SK-N-MC (cell line): ENCODE measurements at regions not wholly inside any gene's neighbourhood (a gene's known extent, or its start where the extent isn't known, plus 50 kb on each side); places are given as distances from the start of the nearest gene placed in this dataset.

Source experiments
- DNase-seq: peaks from one replicate; pipeline ENCODE4 v3.0.0-alpha.2; 2011; ENCODE audit warnings: low read depth, low spot score
- H3K27ac ChIP-seq: fragments of 200-600 bp; sonication (generic); 2 replicates; pipeline ENCODE4 v1.5.1; 2016; ENCODE audit warnings: mixed run types
- H3K36me3 ChIP-seq: fragments of 200-600 bp; sonication (generic); 2 replicates; pipeline ENCODE4 v1.6.1; 2017; ENCODE audit warnings: antibody characterized with exemption, low read length, mixed read lengths; ENCODE audit not compliant: insufficient read depth
- H3K4me3 ChIP-seq: fragments of 200-600 bp; sonication (generic); 2 replicates; pipeline ENCODE4 v1.5.1; 2016
- H3K9ac ChIP-seq: fragments of 200-600 bp; sonication (generic); 2 replicates; pipeline ENCODE4 v1.8.0; 2017; ENCODE audit warnings: mixed run types, mixed read lengths; ENCODE audit not compliant: insufficient read length
- H3K9me3 ChIP-seq: fragments of 200-600 bp; sonication (generic); 2 replicates; pipeline ENCODE4 v1.6.1; 2017; ENCODE audit warnings: low read depth, mild to moderate bottlenecking, antibody characterized with exemption, low read length, moderate library complexity, mixed read lengths
- EZH2 ChIP-seq: fragments of 200-600 bp; sonication (generic); IDR thresholded peaks from one replicate; pipeline ENCODE4 v1.6.1; 2017; ENCODE audit warnings: antibody characterized with exemption
- FOXP2 ChIP-seq: optimal IDR thresholded peaks from 2 replicates; pipeline ENCODE3; 2011; ENCODE audit warnings: mild to moderate bottlenecking, moderate library complexity; ENCODE audit not compliant: insufficient read depth; ENCODE audit errors: extremely low read length, control extremely low read depth
- POLR2AphosphoS5 ChIP-seq: IDR thresholded peaks from 2 replicates; pipeline ENCODE4 v1.6.1; 2012; ENCODE audit warnings: mild to moderate bottlenecking, low read depth, low read length, borderline replicate concordance

DNA sequence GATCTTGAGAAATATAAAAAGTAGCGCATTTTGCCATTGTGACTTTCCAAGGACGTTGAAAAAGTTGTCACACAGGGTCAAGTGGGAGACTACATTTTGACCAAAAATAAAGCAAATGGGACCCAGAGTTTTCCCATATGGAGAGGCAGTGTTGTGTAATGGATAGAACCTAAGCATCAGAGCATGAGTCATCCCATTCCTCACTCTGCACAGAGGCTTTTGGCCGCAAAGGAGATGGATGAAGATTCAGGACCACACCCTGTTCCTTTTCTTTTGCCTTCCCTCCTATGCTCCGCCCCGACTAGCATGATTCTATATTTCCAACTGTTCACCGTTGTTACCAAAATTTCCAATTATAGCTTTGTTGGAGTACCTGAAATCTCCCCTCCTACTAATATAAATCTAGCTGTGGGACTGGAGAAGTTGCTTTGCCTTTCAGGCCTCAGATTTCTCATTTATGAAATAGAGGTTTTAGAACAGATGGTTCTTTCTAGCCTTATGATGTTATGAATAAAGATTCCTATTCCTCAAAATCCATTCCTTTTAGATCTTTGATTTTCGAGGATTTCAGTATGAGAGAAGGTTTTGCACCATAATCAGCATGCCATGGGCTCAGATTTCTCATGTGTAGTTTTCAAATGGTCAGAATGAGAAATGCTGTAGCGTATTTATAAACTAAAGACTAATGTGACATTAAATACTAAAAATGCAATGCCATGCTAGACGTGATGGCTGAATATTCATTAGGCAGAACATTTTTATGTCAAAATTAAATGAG, 921.9 kb upstream of the TENM4 start:
- DNase-seq = no peak
- H3K9ac ChIP-seq = no peak overlapping the region
- no peak overlapping the region for H3K4me3 ChIP-seq
- TF ChIP-seq EZH2 (no peak), POLR2AphosphoS5 (no peak), FOXP2 (no peak)
- no peaks in the 10 kb centered on the region for H3K9me3 ChIP-seq
- H3K36me3 ChIP-seq = no peaks in the 10 kb centered on the region
- no peak overlapping the region for H3K27ac ChIP-seq

DNA sequence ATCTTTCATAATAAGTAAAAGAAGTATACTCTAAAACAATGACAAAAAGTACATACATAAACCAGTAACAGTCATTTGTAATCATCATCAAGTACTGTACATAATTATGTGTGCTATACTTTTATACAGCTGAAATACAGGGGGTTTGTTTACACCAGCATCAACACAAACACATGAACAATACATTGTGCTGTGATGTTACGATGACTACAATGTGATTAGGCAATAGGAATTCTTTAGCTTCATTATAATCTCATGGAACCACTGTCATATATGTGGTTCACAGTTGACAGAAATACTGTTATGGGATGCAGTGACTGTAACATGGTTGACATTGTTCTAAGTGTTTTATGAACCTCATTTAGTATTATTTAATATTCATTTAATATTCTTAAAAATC, 914.4 kb upstream of the TENM4 start:
- Histone ChIP-seq H3K4me3 (no peak overlapping the region), H3K27ac (no peak overlapping the region), H3K36me3 (no peaks in the 10 kb centered on the region), H3K9ac (no peak overlapping the region), H3K9me3 (no peaks in the 10 kb centered on the region)
- TF ChIP-seq EZH2 (no peak), POLR2AphosphoS5 (no peak), FOXP2 (no peak)
- no peak for DNase-seq

DNA sequence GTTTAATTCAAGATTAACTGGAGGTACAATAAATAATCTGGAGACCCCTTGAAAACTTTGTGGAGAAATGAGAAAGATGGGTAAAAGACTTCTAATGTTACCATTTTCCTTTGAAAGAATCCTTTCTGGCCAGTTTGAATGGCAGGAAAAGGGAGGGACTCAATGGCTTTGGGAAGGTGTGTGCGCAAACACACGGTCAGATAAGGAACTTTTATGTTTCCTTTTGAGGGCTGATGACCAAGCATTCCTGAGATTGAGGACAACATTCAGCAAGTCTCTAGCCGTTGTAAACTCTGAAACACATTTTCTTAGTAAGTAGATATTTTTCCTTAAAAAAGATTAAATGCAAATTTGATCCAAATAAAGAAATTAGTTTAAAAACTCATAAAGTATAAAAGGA, 909.7 kb upstream of the TENM4 start:
- H3K36me3 ChIP-seq = no peaks in the 10 kb centered on the region
- H3K27ac ChIP-seq = no peak overlapping the region
- no peaks in the 10 kb centered on the region for H3K9me3 ChIP-seq
- no peak overlapping the region for H3K9ac ChIP-seq
- no peak for DNase-seq
- TF ChIP-seq POLR2AphosphoS5 = no peak
- no peak for TF ChIP-seq FOXP2
- TF ChIP-seq EZH2 = no peak
- no peak overlapping the region for H3K4me3 ChIP-seq

- no peak overlapping the region for H3K27ac ChIP-seq
- no peak overlapping the region for H3K4me3 ChIP-seq
- no peak for DNase-seq
- TF ChIP-seq EZH2 = no peak
- no peak for TF ChIP-seq FOXP2
- no peak for TF ChIP-seq POLR2AphosphoS5
- no peak overlapping the region for H3K9ac ChIP-seq
- H3K9me3 ChIP-seq = no peaks in the 10 kb centered on the region
- H3K36me3 ChIP-seq = no peaks in the 10 kb centered on the region
Observed at GRCh38 chr11:80349997-80350396, 909.2 kb upstream of the TENM4 start.

DNA sequence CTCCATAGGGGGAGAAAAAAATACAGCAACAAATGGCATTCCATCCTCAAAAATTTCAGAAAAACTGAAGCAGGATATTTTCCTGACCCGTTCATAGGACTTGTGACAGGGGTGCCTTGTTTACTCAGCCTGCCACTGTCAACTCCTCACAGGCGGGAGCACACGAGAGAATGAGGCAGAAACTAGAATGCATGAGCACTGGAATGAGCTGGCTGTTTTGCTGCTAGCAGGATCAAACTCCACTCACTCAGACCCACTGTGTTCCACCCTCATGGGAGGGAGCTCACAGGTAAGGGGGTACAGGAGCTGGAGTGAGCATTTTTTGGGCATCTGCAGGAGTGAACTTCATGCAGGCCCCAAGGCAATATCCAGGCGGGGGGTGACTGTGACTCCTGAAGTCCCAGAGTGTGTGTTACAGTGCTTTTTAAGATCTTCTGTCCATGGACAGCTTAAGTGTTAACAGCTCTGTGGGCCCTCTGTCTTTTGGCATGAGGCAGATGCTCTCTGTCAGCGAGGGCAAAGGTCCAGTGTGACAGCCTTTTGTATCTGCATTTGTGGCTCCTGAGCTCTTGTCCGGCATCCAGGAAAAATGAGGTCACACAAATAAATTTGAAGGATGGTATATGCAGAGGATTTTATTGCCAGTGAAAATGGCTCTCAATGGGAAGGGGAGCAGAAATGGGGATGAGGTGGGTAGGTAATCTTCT, 905.7 kb upstream of the TENM4 start:
- H3K9me3 ChIP-seq = no peaks in the 10 kb centered on the region
- no peak for TF ChIP-seq EZH2
- no peak for TF ChIP-seq POLR2AphosphoS5
- no peak overlapping the region for H3K27ac ChIP-seq
- DNase-seq = no peak
- H3K36me3 ChIP-seq = no peaks in the 10 kb centered on the region
- no peak overlapping the region for H3K9ac ChIP-seq
- no peak overlapping the region for H3K4me3 ChIP-seq

GRCh38 chr11:80343436-80343835, 902.6 kb upstream of the TENM4 start:
- H3K27ac ChIP-seq = no peak overlapping the region
- no peak for DNase-seq
- H3K9ac ChIP-seq = no peak overlapping the region
- no peak overlapping the region for H3K4me3 ChIP-seq
- H3K36me3 ChIP-seq = no peaks in the 10 kb centered on the region
- TF ChIP-seq POLR2AphosphoS5 (no peak), EZH2 (no peak), FOXP2 (no peak)
- H3K9me3 ChIP-seq = no peaks in the 10 kb centered on the region

DNA sequence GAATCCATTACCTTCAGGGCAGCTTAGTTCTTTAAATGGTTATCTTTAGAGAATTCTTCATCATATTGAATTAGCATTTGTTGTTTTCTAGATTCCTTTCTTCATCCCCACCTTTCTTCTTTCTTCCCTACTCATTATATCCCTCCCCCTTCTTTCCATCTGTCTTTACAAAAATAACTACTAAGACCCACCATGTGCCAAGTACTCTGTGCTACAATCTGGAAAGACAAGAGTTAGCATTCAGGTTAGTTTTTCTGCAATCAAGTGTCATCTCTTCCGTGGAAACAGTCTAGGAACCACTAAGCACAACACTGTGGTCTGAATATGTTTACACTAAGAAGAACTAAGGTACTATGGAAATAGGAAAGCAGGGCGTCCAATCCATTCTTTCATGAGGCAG, 897.4 kb upstream of the TENM4 start:
- H3K27ac ChIP-seq = no peak overlapping the region
- H3K9ac ChIP-seq = no peak overlapping the region
- TF ChIP-seq EZH2 (no peak), FOXP2 (no peak), POLR2AphosphoS5 (no peak)
- no peaks in the 10 kb centered on the region for H3K36me3 ChIP-seq
- H3K9me3 ChIP-seq = no peaks in the 10 kb centered on the region
- no peak for DNase-seq
- no peak overlapping the region for H3K4me3 ChIP-seq

- no peak for DNase-seq
- Histone ChIP-seq H3K36me3 (no peaks in the 10 kb centered on the region), H3K9ac (no peak overlapping the region), H3K9me3 (no peaks in the 10 kb centered on the region), H3K27ac (no peak overlapping the region), H3K4me3 (no peak overlapping the region)
- TF ChIP-seq POLR2AphosphoS5 (no peak), EZH2 (no peak), FOXP2 (no peak)
Observed at GRCh38 chr11:80331694-80332093, 890.9 kb upstream of the TENM4 start.

DNA sequence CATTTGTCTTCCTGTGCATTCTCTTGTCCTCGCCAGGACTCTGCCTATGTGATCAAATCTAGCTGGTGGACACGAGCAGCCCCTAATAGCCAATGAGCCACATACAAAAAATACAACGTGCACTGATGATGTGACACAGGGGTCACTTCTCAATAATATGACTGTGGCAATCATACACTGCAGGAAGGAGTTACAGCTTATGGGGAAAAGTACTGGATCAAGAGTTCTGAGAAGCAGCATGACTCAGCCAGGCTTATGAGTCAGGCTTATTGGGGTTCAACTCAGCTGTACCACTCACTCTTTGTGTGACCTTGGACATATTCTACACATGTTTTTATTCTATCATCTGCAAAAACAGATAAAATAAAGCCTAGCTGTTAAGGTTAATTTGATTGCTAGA, 889.4 kb upstream of the TENM4 start:
- DNase-seq = no peak
- Histone ChIP-seq H3K36me3 (no peaks in the 10 kb centered on the region), H3K9me3 (no peaks in the 10 kb centered on the region), H3K27ac (no peak overlapping the region), H3K4me3 (no peak overlapping the region), H3K9ac (no peak overlapping the region)
- TF ChIP-seq FOXP2 (no peak), POLR2AphosphoS5 (no peak), EZH2 (no peak)
